Right lobe of liver (tissue), 4 donors: ENCODE measurements at regions not wholly inside any gene's neighbourhood (a gene's known extent, or its start where the extent isn't known, plus 50 kb on each side); places are given as distances from the start of the nearest gene placed in this dataset.

Experiments
- POLR2A ChIP-seq: fragments of 450-650 bp; IDR thresholded peaks from one replicate; pipeline ENCODE4 v1.6.1; 2017; ENCODE audit warnings: antibody characterized with exemption, mild to moderate bottlenecking
- TF ChIP-seq, protein P1 (sequence below), 4 donors: fragments of 200-600 bp in 3 of 4; fragments of 450-650 bp in 1 of 4; IDR thresholded peaks; one replicate each; pipeline versions ENCODE4 v1.5.1 to v1.8.0; 2016 to 2022; ENCODE audit warnings: antibody characterized with exemption in 4 of 4, mild to moderate bottlenecking in 2 of 4
- donor health status: DM: no; HTN: no; CAD: no.
- donor health status: DM: no; HTN: no; CAD: no.
- donor health status: DM: no; HTN: yes; CAD: no.

DNA sequence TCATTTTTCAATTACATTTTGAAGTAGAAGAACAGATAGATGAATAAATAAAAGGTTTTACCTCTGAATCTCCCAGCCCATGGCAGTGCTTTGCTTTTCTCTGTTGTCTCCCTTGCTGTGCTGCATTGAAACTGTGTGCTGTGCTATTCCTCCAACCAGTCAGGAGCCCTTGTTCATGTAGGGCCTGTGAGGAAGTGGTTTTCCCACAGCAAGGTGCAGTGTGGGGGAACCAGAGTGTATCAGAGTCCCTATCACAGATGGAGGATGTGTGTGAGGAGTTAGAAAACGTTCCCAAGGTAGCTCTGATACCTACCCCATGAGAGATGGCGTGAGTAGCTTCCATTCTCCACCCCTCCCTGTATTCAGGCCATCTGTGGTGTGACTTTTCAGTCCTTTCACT is 72.8 kb upstream of the RALGAPA2 start:
- no peak for TF ChIP-seq POLR2A
- TF ChIP-seq, protein P1, sequence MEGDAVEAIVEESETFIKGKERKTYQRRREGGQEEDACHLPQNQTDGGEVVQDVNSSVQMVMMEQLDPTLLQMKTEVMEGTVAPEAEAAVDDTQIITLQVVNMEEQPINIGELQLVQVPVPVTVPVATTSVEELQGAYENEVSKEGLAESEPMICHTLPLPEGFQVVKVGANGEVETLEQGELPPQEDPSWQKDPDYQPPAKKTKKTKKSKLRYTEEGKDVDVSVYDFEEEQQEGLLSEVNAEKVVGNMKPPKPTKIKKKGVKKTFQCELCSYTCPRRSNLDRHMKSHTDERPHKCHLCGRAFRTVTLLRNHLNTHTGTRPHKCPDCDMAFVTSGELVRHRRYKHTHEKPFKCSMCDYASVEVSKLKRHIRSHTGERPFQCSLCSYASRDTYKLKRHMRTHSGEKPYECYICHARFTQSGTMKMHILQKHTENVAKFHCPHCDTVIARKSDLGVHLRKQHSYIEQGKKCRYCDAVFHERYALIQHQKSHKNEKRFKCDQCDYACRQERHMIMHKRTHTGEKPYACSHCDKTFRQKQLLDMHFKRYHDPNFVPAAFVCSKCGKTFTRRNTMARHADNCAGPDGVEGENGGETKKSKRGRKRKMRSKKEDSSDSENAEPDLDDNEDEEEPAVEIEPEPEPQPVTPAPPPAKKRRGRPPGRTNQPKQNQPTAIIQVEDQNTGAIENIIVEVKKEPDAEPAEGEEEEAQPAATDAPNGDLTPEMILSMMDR (IDR thresholded peaks at IDR 0.05): no peak
